ENCODE measurements at regions not wholly inside any gene's neighbourhood (a gene's known extent, or its start where the extent isn't known, plus 50 kb on each side); places are given as distances from the start of the nearest gene placed in this dataset.
"Not testable (repeated sequence)": the region's sequence is repeated elsewhere in the genome, so short reads cannot be mapped to it uniquely, and the experiment has no call there.

DNA sequence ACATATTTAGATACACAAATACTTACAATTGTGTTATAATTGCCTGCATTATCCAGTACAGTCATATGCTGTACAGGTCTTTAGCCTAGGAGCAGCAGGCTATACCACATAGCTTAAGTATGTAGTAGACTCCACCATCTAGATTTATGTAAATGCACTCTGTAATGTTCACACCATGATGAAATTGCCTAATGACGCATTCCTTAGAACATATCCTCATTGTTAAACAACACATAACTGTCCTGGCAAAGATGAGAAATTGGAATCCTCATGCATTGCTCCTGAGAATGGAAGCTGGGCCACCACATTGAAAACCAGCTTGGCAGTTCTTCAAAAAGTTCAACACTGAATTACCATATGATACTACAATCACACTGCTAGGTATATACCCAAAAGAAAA, 1002.8 kb upstream of the CELF2 start:
- DNase-seq: no peak

DNA sequence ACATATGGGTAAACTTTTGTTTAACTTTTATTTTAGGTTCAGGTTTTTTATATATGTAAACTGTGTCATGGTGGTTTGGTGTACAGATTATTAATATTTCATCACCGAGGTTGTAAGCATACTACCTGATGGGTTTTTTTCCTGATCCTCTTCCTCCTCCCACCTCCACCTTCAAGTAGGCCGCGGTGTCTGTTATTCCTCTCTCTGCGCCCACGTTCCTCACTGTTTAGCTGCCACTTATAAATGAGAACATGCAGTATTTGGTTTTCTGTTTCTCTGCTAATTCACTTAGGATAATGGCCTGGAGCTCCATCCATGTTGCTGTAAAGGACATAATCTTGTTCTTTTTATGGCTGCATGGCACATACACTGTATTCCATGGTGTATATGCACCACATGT, 1000.0 kb upstream of the CELF2 start:
- DNase-seq: no peak

DNA sequence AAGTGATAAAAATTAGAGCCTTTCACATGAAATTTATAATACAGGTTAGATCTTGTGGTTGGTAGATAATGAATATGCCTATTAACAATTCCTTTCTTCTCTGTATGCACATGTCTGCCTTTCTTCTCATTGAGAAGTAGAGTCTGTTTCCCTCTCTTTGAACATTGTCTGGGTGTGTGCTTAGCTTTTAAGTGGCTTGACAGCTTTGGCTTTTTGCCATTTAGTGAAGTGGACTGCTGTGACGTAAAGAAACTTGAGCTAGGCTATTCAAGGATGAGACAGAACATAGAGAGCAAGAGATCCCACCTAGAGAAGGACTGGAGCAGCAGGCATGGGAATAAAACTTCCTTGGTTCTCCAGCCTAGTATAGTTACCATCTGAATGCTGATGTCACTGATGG, 996.7 kb upstream of the CELF2 start:
- DNase-seq: no peak

DNA sequence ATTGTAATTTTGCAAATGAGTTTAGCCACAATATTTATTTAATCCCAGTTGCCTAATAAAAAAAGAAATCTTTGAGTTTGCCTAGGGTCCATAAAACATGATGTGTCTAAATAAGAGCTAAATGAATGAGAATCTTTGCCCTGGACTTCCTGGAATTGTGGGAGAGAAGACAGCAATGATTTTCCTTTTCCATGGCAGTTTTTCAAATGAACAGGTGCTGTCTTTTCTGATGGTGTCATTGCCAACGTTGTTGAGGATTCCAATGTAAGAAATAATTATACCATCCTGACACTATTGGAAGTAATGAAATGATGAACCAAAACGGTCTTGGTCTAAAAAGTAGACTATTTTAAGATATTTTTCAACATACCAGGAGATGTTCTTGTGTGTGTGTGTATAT, 984.7 kb upstream of the CELF2 start:
- no peak for DNase-seq

DNA sequence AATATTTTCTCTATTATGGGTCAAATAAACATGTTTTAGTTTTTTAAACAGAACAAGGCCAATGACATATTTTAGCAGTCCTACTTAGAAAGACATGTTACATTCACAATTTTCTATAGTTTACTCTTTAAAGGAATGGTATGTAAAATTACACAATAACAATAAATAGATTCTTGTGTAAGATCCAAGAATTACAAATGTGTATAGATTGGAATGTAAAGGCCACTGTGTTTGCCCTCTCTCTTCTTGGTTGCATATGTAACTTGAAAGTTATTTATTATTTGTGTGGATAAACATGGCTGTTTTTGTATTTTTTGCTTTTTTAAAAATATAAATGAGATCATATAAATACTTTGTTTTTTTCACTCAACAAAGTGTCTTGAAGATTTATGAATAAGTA, 979.3 kb upstream of the CELF2 start:
- DNase-seq: no peak

DNA sequence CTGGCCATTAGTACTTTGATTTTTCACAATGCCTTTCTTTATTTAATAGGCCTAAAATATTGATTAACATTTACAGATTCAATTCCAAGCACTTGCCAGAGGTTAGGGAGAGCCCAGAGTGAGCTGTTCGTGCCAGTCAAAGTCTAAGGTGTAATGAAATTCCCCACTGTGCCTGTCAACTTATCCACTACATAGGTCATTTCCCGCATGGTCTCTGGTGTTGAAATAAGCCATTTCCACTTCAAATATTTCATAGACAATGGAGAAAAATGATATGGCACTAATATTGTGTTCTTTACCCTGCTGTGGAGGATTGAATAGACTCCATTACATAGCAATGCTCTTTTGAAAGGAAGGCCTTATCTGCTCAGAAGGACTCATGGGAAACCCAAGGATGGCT, 978.1 kb upstream of the CELF2 start:
- no peak for DNase-seq

DNA sequence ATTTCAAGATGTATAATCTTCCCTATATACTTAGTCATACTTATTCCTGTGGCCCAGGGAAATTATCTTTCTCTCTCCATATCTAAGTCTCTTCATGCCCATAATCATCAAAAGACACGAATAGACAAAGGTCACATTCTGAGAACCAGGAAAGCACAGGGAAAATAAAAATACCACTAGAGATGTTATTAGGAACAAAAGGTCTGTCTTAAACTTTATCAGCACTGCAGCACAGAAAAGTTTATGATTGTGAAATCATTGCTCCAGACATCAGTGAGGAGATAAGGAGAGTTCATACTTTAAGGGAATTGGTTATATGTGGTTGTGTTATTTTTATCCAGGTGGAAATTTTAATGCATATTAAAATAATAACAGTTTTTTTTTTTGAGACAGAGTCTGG, 974.6 kb upstream of the CELF2 start:
- no peak for DNase-seq

DNA sequence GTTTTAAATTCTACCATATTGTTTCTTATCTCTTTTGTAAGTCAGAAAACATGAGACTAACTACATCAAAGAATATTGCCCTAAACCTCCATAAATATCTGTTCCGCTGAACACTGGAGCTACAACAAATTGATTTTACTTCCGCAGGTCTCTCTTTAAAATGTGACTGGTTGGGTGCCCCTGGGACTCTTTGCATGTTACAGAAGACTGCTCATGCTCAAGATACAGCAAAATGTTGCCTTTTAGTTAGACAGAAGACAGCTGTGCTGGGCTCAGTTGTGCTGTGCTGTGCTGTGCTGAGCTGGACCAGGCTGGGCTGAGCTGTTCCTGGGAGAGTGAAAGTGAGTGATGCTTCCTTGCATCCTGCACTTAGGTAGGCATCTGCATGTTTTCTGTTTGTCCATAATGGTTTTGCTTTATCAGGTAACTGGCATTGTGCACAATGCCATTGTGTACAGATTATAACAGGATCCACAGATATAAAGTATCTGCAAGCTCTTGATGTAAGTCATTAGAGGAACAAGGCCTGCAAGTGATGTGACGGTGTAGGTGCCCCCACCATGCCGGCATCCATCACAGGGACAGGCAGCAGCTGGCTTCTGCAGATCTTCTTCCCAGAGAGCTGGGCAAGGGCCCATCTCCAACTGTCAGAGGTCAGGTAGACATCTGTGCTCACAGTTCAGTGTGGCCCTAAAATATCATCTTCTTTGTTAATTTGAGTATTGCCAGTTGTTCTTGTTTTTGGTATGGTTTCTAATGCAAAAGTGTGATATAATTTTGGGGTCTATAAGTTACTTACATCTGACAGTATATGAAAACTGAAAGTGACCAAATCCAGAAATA, 972.5 kb upstream of the CELF2 start:
- no peak for DNase-seq

DNA sequence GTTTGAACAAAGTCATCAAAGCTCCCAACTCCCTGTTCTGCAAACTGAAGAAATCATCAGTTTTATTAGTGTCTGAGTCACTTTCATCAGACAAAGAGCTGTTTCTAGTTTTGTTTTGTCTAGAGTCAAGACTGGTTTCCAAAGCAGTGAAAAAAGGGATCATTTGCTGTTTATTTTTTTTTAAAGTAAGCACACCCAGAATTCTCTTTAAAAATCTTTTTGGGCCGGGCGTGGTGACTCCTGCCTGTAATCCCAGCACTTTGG, 972.0 kb upstream of the CELF2 start:
- DNase-seq: no peak

DNA sequence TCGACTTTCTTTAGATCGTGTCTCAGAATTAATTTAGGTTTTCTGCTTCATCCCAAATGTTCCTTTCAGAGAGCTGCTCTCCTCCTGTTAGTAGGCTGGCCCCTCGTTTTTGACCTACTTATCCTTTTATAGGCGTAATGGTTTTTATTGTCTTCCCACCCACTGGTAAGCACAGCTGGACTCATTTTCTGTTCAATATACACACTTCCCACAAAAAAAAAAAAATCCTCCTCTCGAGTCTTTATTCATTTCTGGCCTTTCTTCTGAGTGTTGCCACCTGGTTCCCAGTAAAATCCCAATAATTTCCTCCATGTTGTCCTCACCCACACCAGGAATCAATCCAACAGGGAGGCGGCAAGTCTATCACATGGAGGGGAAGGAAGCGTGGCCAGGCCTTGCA, 970.2 kb upstream of the CELF2 start:
- DNase-seq: no peak

DNA sequence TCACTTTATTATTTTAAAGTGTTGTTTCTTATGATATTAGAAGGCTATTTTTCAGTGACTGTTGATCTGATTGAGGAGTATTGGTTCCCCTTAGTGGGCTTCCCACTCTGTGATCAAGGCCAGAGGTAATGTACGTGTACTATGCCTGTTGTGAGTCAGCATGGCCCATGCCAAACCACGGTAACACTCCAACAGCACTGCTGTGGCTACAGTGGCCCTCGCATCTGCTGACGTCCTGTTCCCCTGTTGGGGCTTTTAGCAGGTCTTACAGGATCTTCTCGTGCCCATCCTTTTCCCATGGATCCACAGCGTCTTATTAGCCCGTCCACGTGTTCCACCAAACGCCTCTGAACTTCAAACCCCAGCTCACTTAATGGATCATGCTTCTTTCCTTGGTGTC, 964.6 kb upstream of the CELF2 start:
- no peak for DNase-seq

DNA sequence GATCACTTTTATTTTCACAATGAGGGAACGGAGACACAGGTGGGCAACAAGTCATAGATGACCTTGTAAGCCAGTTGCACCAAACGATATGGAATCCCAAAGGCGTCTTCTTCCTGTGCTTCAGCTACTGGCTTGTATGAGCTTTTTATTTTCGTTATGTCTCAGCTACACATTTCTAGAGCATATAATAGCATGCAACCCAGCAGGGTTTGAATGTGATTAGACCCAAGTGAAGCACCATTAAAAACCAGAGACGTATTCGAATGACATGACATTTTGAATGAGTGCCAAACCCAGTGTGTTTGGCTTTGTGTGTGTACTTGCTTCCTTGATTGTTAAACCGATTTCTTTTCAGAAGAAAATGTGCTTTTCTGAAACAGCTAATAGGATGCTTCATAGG, 963.2 kb upstream of the CELF2 start:
- no peak for DNase-seq

DNA sequence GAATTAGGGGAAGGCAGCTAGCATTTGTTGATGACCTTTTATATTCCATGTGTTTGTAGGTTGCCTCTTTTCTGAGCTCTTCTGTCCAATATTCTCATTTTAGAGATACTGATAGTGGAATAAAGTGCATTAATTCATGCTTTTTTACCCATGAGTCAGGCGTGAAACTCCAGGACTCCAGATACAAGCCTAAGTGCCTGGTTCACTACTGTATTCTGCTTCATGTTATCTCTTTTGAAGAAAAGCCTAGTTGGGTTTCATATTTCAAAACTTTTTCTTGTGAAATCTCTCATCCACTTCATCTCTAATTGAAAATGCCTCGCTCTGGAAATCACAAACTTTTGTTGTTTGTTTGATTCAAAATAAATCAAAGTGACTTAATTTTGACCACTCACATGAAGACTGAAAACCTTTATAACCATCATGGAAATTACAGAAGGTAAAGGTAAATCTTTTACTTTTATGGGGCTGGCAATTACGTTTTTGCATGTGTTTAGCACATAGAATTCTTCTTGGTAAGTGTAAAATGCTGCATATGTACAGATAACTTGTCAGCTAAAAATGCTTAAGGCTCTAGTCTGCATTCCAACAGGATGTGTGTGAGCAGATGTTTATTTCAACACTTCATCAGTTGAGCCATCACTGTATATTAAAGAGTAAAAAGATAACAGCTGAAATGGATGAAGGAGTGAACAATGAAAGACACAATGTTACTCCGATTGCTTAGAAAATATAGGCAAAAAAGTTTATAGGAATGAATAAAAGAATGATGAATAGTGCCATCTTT, 961.8 kb upstream of the CELF2 start:
- DNase-seq: no peak

DNA sequence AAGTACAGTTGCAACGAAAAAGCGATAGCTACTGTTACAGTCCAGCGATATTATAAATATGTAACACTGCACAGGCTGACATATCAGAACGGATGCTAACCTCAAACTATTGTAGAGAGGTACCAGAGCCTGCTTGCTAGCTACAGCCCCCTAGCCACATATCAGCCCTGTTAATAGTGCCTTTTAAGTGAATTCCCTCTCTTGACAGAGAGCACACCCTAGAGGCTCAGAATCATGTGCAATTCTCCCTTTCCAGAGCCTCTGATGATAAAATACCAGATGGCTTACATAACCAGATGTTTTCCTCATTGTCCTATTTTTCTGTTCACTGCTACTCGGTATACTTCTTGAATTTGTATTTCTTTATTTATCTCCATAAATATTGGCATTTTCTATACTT, 960.7 kb upstream of the CELF2 start:
- DNase-seq: no peak

DNA sequence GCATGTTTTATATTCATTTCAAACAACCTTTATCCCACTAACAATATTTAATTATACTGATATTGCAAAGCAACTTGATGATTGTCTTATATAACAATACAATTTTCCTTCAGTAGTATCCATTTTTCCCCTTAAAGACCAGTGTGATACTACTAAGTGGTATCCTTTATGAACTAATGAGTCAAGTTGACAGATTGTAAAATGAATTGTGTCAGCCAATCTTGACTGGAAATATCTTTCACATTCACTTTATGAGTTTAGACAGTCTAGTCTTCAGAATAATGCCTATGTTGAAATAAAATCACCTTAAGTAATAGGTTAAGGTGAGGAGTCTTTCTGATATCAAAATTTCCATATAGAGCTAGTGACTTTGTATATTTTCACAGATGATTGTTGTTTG, 950.0 kb upstream of the CELF2 start:
- DNase-seq: no peak

DNA sequence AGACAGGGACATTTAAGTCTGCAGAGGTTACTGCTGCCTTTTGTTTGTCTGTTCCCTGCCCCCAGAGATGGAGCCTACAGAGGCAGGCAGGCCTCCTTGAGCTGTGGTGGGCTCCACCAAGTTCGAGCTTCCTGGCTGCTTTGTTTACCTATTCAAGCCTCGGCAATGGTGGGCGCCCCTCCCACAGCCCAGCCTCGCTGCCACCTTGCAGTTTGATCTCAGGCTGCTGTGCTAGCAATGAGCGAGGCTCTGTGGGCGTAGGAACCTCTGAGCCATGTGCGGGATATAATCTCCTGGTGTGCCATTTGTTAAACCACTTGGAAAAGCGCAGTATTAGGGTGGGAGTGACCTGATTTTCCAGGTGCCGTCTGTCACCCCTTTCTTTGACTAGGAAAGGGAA, 942.8 kb upstream of the CELF2 start:
- DNase-seq: not testable (repeated sequence)

DNA sequence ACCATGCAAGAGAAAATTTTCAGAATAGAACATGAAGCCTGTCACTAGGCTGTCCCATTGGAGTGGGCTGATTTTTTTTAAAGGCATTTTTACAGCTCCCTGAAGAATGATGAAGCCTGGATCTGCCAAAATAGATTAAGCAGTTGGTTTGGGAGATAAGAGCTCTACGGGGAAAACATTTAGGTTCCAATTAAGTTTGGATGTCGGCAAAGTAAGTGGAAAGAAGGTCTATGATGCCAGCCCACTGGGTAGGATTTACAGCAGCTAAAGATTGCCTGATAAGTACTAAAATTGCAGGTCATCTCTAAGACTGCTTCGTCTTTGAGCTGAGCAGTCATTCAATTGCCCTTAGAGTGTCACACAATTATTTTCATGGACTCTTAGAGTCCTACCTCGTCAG, 939.2 kb upstream of the CELF2 start:
- no peak for DNase-seq

DNA sequence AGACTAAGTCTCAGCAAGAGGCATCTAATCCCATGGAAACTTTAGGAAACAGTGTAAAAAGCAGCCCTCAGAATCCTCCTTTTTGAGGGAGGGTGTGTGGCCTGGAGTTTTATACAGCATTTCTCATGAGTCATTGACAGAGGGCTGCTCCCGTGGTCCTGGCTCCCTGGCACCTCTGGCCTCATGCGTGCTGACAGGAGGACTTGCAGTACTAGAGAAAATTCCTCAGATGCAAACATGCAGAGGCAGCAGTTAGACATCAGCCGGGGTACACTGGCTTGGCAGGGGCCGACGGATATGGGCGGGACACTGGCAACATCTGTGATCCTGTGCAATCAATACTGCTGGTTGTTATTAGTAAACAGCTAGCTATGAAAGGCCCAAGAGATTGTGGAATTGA, 925.1 kb upstream of the CELF2 start:
- DNase-seq: no peak

DNA sequence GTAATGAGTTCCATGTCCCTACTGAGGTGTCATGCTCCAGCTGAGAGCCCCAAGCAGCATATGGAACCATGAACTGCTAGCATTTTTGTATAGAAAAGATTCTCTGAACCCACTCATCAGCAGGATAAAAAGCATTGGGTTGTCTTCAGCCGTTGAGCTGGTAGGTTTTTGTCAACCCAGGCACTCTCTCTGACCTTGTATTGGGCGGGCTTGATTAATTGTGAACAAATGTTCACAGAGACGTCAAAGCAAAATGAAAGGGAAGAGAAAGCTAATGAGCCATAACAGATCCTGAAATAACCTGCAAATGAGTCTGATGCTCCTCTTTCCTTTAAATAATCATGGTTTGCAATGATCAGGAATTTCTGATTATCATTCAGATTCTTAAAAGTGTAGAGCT, 924.7 kb upstream of the CELF2 start:
- no peak for DNase-seq

DNA sequence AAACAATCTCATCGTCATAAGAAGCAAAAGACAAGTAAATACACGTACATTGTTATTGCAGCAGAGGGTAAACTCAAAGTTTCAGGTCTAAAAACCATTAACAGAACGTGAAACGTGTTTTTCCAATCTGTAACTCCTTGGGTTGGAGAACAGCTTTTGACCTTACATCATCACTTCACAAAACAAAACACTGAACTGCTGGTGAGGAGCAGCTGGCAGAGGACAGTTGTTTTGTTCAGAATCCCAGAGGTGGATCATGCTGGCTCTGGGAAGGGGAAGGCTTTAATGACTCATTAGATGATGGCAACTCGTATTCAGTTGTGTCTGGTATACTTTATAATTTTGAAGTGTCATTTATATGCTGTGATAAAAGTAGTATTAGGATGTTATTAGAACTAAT, 923.0 kb upstream of the CELF2 start:
- no peak for DNase-seq

DNA sequence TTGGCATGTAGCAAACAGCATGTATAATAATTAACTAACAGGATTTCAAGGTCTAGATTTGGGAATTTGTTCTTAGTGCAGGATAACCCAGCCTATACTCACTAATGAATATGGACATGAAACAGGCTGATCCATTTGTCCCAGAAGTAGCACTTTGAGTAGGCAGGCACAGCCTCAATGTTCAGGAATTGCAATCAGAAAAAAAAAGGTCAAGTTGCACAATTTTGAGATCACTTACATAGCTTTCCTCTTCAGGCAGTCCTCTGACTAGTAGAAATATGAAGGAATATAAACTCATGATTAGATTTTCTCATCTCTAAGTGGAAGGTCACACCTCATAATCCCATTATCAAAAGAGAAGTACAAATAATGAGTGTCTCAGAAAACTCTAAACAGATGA, 921.4 kb upstream of the CELF2 start:
- DNase-seq: no peak

DNA sequence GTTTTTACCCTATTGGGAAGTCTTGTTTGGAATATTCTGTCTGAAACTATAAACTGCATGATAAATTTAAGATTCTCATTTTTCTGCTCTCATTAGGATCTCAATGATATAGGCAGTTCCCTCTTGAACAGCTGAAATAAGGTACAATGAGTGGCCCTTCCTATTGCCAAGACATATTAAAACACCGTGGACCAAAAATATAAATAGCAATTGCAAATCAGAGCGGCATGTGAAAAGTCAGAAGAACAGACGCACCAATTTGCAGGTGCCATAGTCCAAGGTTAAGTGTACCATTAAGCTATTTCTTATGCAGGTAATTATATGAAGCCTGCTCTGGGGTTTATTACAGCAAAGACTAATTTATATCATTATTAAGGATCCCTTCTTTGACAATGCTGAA, 920.8 kb upstream of the CELF2 start:
- no peak for DNase-seq

DNA sequence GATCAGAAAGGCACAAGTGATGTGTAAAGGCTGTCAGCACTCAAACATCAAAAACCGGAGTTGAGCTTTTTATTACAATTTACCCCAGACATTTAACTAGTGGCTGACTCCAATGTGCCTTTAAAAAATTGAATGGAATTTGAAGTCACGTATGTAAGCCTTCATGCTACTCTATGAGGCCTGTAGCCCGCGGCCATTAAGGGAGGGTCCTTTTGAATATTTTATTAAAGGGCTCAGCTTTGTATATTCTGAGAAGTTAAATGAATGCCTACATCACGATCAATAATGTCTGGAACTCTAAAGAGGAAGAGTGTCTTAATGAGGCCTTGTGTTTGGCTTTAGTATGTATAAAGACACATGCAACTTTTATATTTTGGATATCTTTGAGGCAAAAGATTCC, 916.6 kb upstream of the CELF2 start:
- no peak for DNase-seq

DNA sequence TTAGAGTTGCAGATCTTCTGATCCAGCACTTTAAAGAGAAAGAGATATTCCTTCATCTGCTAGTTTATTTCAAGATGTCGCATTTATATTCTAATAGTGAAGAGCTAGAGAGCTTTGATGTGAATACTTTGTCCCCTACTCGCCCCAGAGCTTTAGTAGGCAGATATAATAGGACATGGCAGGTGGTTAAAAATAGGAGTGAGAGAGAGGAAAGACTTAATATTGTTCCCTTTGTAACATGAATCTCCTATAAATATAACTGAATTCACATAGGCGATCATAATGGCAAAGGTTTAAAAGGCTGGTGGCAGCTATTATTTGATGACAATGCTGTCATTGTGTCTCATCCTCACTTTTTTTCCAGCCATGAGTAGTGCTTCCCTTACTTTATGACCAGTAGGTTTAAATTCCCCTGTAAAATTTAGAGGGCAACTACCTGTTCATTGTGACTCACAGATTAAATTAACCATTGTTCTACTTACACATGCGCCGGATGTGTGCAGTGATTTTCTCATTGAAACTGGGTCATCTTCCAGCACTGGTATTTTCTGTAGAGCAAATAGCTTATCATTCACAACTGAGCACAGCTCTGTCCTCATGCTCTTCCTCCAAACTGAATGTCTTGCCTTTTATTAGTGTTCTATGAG, 906.7 kb upstream of the CELF2 start:
- DNase-seq: no peak

All from activated CD4-positive, alpha-beta T cell treated with anti-CD3 and anti-CD28 coated beads, Interleukin-2, amount 50 U/mL, for 4 hours (primary cell).